ENCODE measurements at regions not wholly inside any gene's neighbourhood (a gene's known extent, or its start where the extent isn't known, plus 50 kb on each side); places are given as distances from the start of the nearest gene placed in this dataset.

GRCh38 chr13:81319351-81319750 is 978.4 kb upstream of the SPRY2 start:
- no peak for TF ChIP-seq JUND (IDR thresholded peaks at IDR 0.05; ENCODE audit: low read depth)
- in situ Hi-C loops (cut with HindIII; ENCODE audit: low pct_unique_long_range_greater_than_20kb, low sequenced_read_pairs) = no loop called here
- no peak for DNase-seq (ENCODE audit: low read depth in 1 of 2, low spot score in 1 of 2)

- DNase-seq (ENCODE audit: low read depth in 1 of 2, low spot score in 1 of 2) = peak in 1 of 2 experiments; percentile 22
- in situ Hi-C loops (cut with HindIII; ENCODE audit: low pct_unique_long_range_greater_than_20kb, low sequenced_read_pairs) = no loop called here
- no peak for TF ChIP-seq JUND (IDR thresholded peaks at IDR 0.05; ENCODE audit: low read depth)
Observed at GRCh38 chr13:81318231-81319019, 977.5 kb upstream of the SPRY2 start.

GRCh38 chr13:81314461-81314860 is 973.5 kb upstream of the SPRY2 start:
- no peak for TF ChIP-seq JUND (IDR thresholded peaks at IDR 0.05; ENCODE audit: low read depth)
- no peak for DNase-seq (ENCODE audit: low read depth in 1 of 2, low spot score in 1 of 2)
- in situ Hi-C loops (cut with HindIII; ENCODE audit: low pct_unique_long_range_greater_than_20kb, low sequenced_read_pairs) = no loop called here

GRCh38 chr13:81305928-81306327 is 965.0 kb upstream of the SPRY2 start:
- no peak for TF ChIP-seq JUND (IDR thresholded peaks at IDR 0.05; ENCODE audit: low read depth)
- in situ Hi-C loops (cut with HindIII; ENCODE audit: low pct_unique_long_range_greater_than_20kb, low sequenced_read_pairs) = no loop called here

GRCh38 chr13:81304121-81304659 is 963.3 kb upstream of the SPRY2 start:
- no peak for TF ChIP-seq JUND (IDR thresholded peaks at IDR 0.05; ENCODE audit: low read depth)
- in situ Hi-C loops (cut with HindIII; ENCODE audit: low pct_unique_long_range_greater_than_20kb, low sequenced_read_pairs) = no loop called here
- DNase-seq (ENCODE audit: low read depth in 1 of 2, low spot score in 1 of 2) = no peak

More at GRCh38 chr13:81305928-81306327, 965.0 kb upstream of the SPRY2 start:
- no peak for DNase-seq (ENCODE audit: low read depth in 1 of 2, low spot score in 1 of 2)

GRCh38 chr13:81302677-81303076 is 961.8 kb upstream of the SPRY2 start:
- no peak for DNase-seq (ENCODE audit: low read depth in 1 of 2, low spot score in 1 of 2)
- no peak for TF ChIP-seq JUND (IDR thresholded peaks at IDR 0.05; ENCODE audit: low read depth)
- in situ Hi-C loops (cut with HindIII; ENCODE audit: low pct_unique_long_range_greater_than_20kb, low sequenced_read_pairs) = no loop called here

GRCh38 chr13:81302125-81302524 is 961.2 kb upstream of the SPRY2 start:
- in situ Hi-C loops (cut with HindIII; ENCODE audit: low pct_unique_long_range_greater_than_20kb, low sequenced_read_pairs) = no loop called here
- TF ChIP-seq JUND (IDR thresholded peaks at IDR 0.05; ENCODE audit: low read depth) = no peak

GRCh38 chr13:81295177-81295576 is 954.3 kb upstream of the SPRY2 start:
- no peak for TF ChIP-seq JUND (IDR thresholded peaks at IDR 0.05; ENCODE audit: low read depth)
- in situ Hi-C loops (cut with HindIII; ENCODE audit: low pct_unique_long_range_greater_than_20kb, low sequenced_read_pairs) = no loop called here

More at GRCh38 chr13:81302125-81302524, 961.2 kb upstream of the SPRY2 start:
- no peak for DNase-seq (ENCODE audit: low read depth in 1 of 2, low spot score in 1 of 2)

GRCh38 chr13:81293594-81294164 is 952.8 kb upstream of the SPRY2 start:
- DNase-seq (ENCODE audit: low read depth in 1 of 2, low spot score in 1 of 2) = no peak
- no peak for TF ChIP-seq JUND (IDR thresholded peaks at IDR 0.05; ENCODE audit: low read depth)
- in situ Hi-C loops (cut with HindIII; ENCODE audit: low pct_unique_long_range_greater_than_20kb, low sequenced_read_pairs) = no loop called here

More at GRCh38 chr13:81295177-81295576, 954.3 kb upstream of the SPRY2 start:
- DNase-seq (ENCODE audit: low read depth in 1 of 2, low spot score in 1 of 2) = no peak

- in situ Hi-C loops (cut with HindIII; ENCODE audit: low pct_unique_long_range_greater_than_20kb, low sequenced_read_pairs) = no loop called here
- DNase-seq (ENCODE audit: low read depth in 1 of 2, low spot score in 1 of 2) = no peak
- TF ChIP-seq JUND (IDR thresholded peaks at IDR 0.05; ENCODE audit: low read depth) = no peak
Observed at GRCh38 chr13:81283561-81283960, 942.6 kb upstream of the SPRY2 start.

GRCh38 chr13:81283062-81283461 is 942.1 kb upstream of the SPRY2 start:
- no peak for TF ChIP-seq JUND (IDR thresholded peaks at IDR 0.05; ENCODE audit: low read depth)
- in situ Hi-C loops (cut with HindIII; ENCODE audit: low pct_unique_long_range_greater_than_20kb, low sequenced_read_pairs) = no loop called here
- DNase-seq (ENCODE audit: low read depth in 1 of 2, low spot score in 1 of 2) = no peak

GRCh38 chr13:81275666-81276258 is 934.8 kb upstream of the SPRY2 start:
- in situ Hi-C loops (cut with HindIII; ENCODE audit: low pct_unique_long_range_greater_than_20kb, low sequenced_read_pairs) = no loop called here
- peak in 1 of 2 experiments; percentile 43 for DNase-seq (ENCODE audit: low read depth in 1 of 2, low spot score in 1 of 2)

GRCh38 chr13:81247711-81248110 is 906.8 kb upstream of the SPRY2 start:
- in situ Hi-C loops (cut with HindIII; ENCODE audit: low pct_unique_long_range_greater_than_20kb, low sequenced_read_pairs) = no loop called here
- no peak for TF ChIP-seq JUND (IDR thresholded peaks at IDR 0.05; ENCODE audit: low read depth)

More at GRCh38 chr13:81275666-81276258, 934.8 kb upstream of the SPRY2 start:
- TF ChIP-seq JUND (IDR thresholded peaks at IDR 0.05; ENCODE audit: low read depth) = no peak

More at GRCh38 chr13:81247711-81248110, 906.8 kb upstream of the SPRY2 start:
- DNase-seq (ENCODE audit: low read depth in 1 of 2, low spot score in 1 of 2) = no peak

Data from T47D (cell line).